ENCODE measurements at regions not wholly inside any gene's neighbourhood (a gene's known extent, or its start where the extent isn't known, plus 50 kb on each side); places are given as distances from the start of the nearest gene placed in this dataset.

- TF ChIP-seq, protein P1, sequence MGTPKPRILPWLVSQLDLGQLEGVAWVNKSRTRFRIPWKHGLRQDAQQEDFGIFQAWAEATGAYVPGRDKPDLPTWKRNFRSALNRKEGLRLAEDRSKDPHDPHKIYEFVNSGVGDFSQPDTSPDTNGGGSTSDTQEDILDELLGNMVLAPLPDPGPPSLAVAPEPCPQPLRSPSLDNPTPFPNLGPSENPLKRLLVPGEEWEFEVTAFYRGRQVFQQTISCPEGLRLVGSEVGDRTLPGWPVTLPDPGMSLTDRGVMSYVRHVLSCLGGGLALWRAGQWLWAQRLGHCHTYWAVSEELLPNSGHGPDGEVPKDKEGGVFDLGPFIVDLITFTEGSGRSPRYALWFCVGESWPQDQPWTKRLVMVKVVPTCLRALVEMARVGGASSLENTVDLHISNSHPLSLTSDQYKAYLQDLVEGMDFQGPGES (IDR thresholded peaks at IDR 0.05; ENCODE audit: low read depth, low read length) = no peak
- TF ChIP-seq USF1 (IDR thresholded peaks at IDR 0.05; ENCODE audit: borderline replicate concordance, low read depth) (no peak), RXRA (IDR thresholded peaks at IDR 0.05; ENCODE audit: borderline replicate concordance, low read depth) (no peak), EZH2phosphoT487 (IDR thresholded peaks at IDR 0.05; ENCODE audit: borderline replicate concordance, low read depth) (no peak), EP300 (IDR thresholded peaks at IDR 0.05; ENCODE audit: borderline replicate concordance in 1 of 2, low read depth in 1 of 2, low read length in 1 of 2) (no peak), SMC3 (IDR thresholded peaks at IDR 0.05; ENCODE audit: low read depth, low read length) (no peak), MXI1 (IDR thresholded peaks at IDR 0.05; ENCODE audit: low read depth, low read length) (no peak)
Observed at GRCh38 chr2:136204971-136205370, 87.0 kb upstream of the CXCR4 start (continued).

GRCh38 chr2:136195226-136195625 lies 77.3 kb upstream of the CXCR4 start:
- Histone ChIP-seq H3K9me3 (no peaks in the 10 kb centered on the region), H3K36me3 (replicated peaks in 1 of 2; ENCODE audit: control insufficient read depth in 1 of 2, insufficient read depth in 2 of 2, low read length in 1 of 2) (no peaks in the 10 kb centered on the region), H3K4me3 (ENCODE audit: low read depth in 2 of 2, low read length in 1 of 2) (no peak overlapping the region), H3K4me2 (no peak overlapping the region), H3F3A (replicated peaks; ENCODE audit: insufficient read depth) (no peaks in the 10 kb centered on the region), H3K9me2 (no peaks in the 10 kb centered on the region), H3K9ac (no peak overlapping the region), H2AFZ (ENCODE audit: low read depth) (no peak overlapping the region), H3K27me3 (ENCODE audit: insufficient read depth) (no peaks in the 10 kb centered on the region), H3K79me2 (ENCODE audit: insufficient read depth) (no peaks in the 10 kb centered on the region), H3K4me1 (ENCODE audit: control insufficient read depth in 1 of 2, insufficient read depth in 2 of 2, low read depth in 1 of 2, low read length in 1 of 2) (no peaks in the 10 kb centered on the region), H4K20me1 (ENCODE audit: insufficient read depth) (no peaks in the 10 kb centered on the region), H3K27ac (ENCODE audit: low read depth in 2 of 2, low read length in 1 of 2) (no peak overlapping the region)
- TF ChIP-seq NRF1 (IDR thresholded peaks at IDR 0.05; ENCODE audit: low read depth, low read length) (no peak), YY1 (IDR thresholded peaks at IDR 0.05; ENCODE audit: low read depth) (no peak)
- 50% methylated on average over 1 of the region's 1 CpG for WGBS (ENCODE audit: low lambda C conversion rate)
- POLR2A ChIA-PET = no interaction called here
- no peak for DNase-seq
- CTCF ChIA-PET = no interaction called here

GRCh38 chr2:136191041-136191440 lies 73.1 kb upstream of the CXCR4 start:
- Histone ChIP-seq H3K4me1 (ENCODE audit: control insufficient read depth in 1 of 2, insufficient read depth in 2 of 2, low read depth in 1 of 2, low read length in 1 of 2) (no peaks in the 10 kb centered on the region), H3K4me3 (ENCODE audit: low read depth in 2 of 2, low read length in 1 of 2) (no peak overlapping the region), H3F3A (replicated peaks; ENCODE audit: insufficient read depth) (no peaks in the 10 kb centered on the region), H4K20me1 (ENCODE audit: insufficient read depth) (no peaks in the 10 kb centered on the region), H3K27ac (ENCODE audit: low read depth in 2 of 2, low read length in 1 of 2) (no peak overlapping the region), H3K4me2 (no peak overlapping the region), H3K36me3 (replicated peaks in 1 of 2; ENCODE audit: control insufficient read depth in 1 of 2, insufficient read depth in 2 of 2, low read length in 1 of 2) (no peaks in the 10 kb centered on the region), H3K9me3 (no peaks in the 10 kb centered on the region), H3K27me3 (ENCODE audit: insufficient read depth) (no peaks in the 10 kb centered on the region), H3K9ac (no peak overlapping the region), H2AFZ (ENCODE audit: low read depth) (no peak overlapping the region), H3K9me2 (no peaks in the 10 kb centered on the region), H3K79me2 (ENCODE audit: insufficient read depth) (no peaks in the 10 kb centered on the region)
- DNase-seq = no peak
- WGBS (ENCODE audit: low lambda C conversion rate) = 6% methylated on average over 4 of the region's 4 CpGs
- POLR2A ChIA-PET = no interaction called here
- CTCF ChIA-PET = interaction anchor here (0.7 kb wide), 1 partner anchor 376 kb away, joined by 3 read pairs; no protein-coding TSS in a partner anchor
- no peak for TF ChIP-seq GABPA (IDR thresholded peaks at IDR 0.05; ENCODE audit: low read depth)
- no peak for TF ChIP-seq SIN3A (IDR thresholded peaks at IDR 0.05; ENCODE audit: borderline replicate concordance, low read depth, low read length)
- TF ChIP-seq MEF2A (IDR thresholded peaks at IDR 0.05; ENCODE audit: borderline replicate concordance, low read depth) = no peak
- TF ChIP-seq FOSL2 (IDR thresholded peaks at IDR 0.05; ENCODE audit: borderline replicate concordance, low read depth) = no peak
- no peak for TF ChIP-seq FOXM1 (IDR thresholded peaks at IDR 0.05; ENCODE audit: low read depth)
- TF ChIP-seq RFX5 (IDR thresholded peaks at IDR 0.05; ENCODE audit: low read length) = no peak
- TF ChIP-seq YY1 (IDR thresholded peaks at IDR 0.05; ENCODE audit: low read depth) = no peak
- no peak for TF ChIP-seq EP300 (IDR thresholded peaks at IDR 0.05; ENCODE audit: borderline replicate concordance in 1 of 2, low read depth in 1 of 2, low read length in 1 of 2)
- TF ChIP-seq, protein P2, sequence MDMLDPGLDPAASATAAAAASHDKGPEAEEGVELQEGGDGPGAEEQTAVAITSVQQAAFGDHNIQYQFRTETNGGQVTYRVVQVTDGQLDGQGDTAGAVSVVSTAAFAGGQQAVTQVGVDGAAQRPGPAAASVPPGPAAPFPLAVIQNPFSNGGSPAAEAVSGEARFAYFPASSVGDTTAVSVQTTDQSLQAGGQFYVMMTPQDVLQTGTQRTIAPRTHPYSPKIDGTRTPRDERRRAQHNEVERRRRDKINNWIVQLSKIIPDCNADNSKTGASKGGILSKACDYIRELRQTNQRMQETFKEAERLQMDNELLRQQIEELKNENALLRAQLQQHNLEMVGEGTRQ (IDR thresholded peaks at IDR 0.05; ENCODE audit: borderline replicate concordance, low read depth, low read length) = no peak
- no peak for TF ChIP-seq USF1 (IDR thresholded peaks at IDR 0.05; ENCODE audit: borderline replicate concordance, low read depth)
- no peak for TF ChIP-seq ZBTB33 (IDR thresholded peaks at IDR 0.05; ENCODE audit: borderline replicate concordance, low read depth)
- no peak for TF ChIP-seq JUND (IDR thresholded peaks at IDR 0.05)
- TF ChIP-seq FOXJ3 (CRISPR knock-in tag; IDR thresholded peaks at IDR 0.05) = no peak
- TF ChIP-seq MXI1 (IDR thresholded peaks at IDR 0.05; ENCODE audit: low read depth, low read length) = no peak
- no peak for TF ChIP-seq RAD21 (IDR thresholded peaks at IDR 0.05; ENCODE audit: low read length)
- TF ChIP-seq, protein P3, sequence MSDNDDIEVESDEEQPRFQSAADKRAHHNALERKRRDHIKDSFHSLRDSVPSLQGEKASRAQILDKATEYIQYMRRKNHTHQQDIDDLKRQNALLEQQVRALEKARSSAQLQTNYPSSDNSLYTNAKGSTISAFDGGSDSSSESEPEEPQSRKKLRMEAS (IDR thresholded peaks at IDR 0.05; ENCODE audit: low read depth) = no peak
